ENCODE measurements at regions not wholly inside any gene's neighbourhood (a gene's known extent, or its start where the extent isn't known, plus 50 kb on each side); places are given as distances from the start of the nearest gene placed in this dataset.
"Not testable (repeated sequence)": the region's sequence is repeated elsewhere in the genome, so short reads cannot be mapped to it uniquely, and the experiment has no call there.

GRCh38 chr2:183543222-183543621, 419.0 kb downstream of the NUP35 start:
- no peak for DNase-seq (ENCODE audit: low read depth)
- TF ChIP-seq CTCF (IDR thresholded peaks at IDR 0.05; ENCODE audit: low read depth, low read length, missing control alignments), result no peak
- no peak overlapping the region for H3K4me3 ChIP-seq (ENCODE audit: low read depth, low read length)

- no peak for TF ChIP-seq CTCF (IDR thresholded peaks at IDR 0.05; ENCODE audit: low read depth, low read length, missing control alignments)
- no peak overlapping the region for H3K4me3 ChIP-seq (ENCODE audit: low read depth, low read length)
- no peak for DNase-seq (ENCODE audit: low read depth)
Measured at GRCh38 chr2:183543731-183544130, 419.5 kb downstream of the NUP35 start.

- not testable (repeated sequence) for DNase-seq (ENCODE audit: low read depth); H3K4me3 ChIP-seq (ENCODE audit: low read depth, low read length)
Measured at GRCh38 chr2:183546560-183547350, 422.5 kb downstream of the NUP35 start.

- no peak overlapping the region for H3K4me3 ChIP-seq (ENCODE audit: low read depth, low read length)
- no peak for TF ChIP-seq CTCF (IDR thresholded peaks at IDR 0.05; ENCODE audit: low read depth, low read length, missing control alignments)
- DNase-seq (ENCODE audit: low read depth), result no peak
Measured at GRCh38 chr2:183552716-183553115, 428.5 kb downstream of the NUP35 start.

- TF ChIP-seq CTCF (IDR thresholded peaks at IDR 0.05; ENCODE audit: low read depth, low read length, missing control alignments), result no peak
- H3K4me3 ChIP-seq (ENCODE audit: low read depth, low read length), result no peak overlapping the region
- no peak for DNase-seq (ENCODE audit: low read depth)
Measured at GRCh38 chr2:183564726-183565125, 440.5 kb downstream of the NUP35 start.

- DNase-seq (ENCODE audit: low read depth), result no peak
- no peak overlapping the region for H3K4me3 ChIP-seq (ENCODE audit: low read depth, low read length)
- TF ChIP-seq CTCF (IDR thresholded peaks at IDR 0.05; ENCODE audit: low read depth, low read length, missing control alignments), result no peak
Measured at GRCh38 chr2:183575481-183575880, 451.2 kb downstream of the NUP35 start.

- no peak for DNase-seq (ENCODE audit: low read depth)
- no peak overlapping the region for H3K4me3 ChIP-seq (ENCODE audit: low read depth, low read length)
- TF ChIP-seq CTCF (IDR thresholded peaks at IDR 0.05; ENCODE audit: low read depth, low read length, missing control alignments), result no peak
Measured at GRCh38 chr2:183579686-183580085, 455.4 kb downstream of the NUP35 start.
